GM23338 (cell line): ENCODE measurements at regions not wholly inside any gene's neighbourhood (a gene's known extent, or its start where the extent isn't known, plus 50 kb on each side); places are given as distances from the start of the nearest gene placed in this dataset.

Experiments
- EZH2 ChIP-seq: fragments of 200-600 bp; sonication (generic); IDR thresholded peaks from one replicate; pipeline ENCODE4 v1.8.0; 2017; ENCODE audit warnings: antibody characterized with exemption, mild to moderate bottlenecking, low read depth; ENCODE audit not compliant: unreplicated experiment
- POLR2AphosphoS5 ChIP-seq: IDR thresholded peaks from 2 replicates; pipeline ENCODE4 v1.6.1; 2016; ENCODE audit warnings: antibody characterized with exemption, low read depth
- REST ChIP-seq: IDR thresholded peaks from one replicate; pipeline ENCODE4 v1.6.1; 2018; ENCODE audit warnings: antibody characterized with exemption; ENCODE audit not compliant: unreplicated experiment

- TF ChIP-seq EZH2 (no peak), POLR2AphosphoS5 (no peak), REST (no peak)
Measured at GRCh38 chrX:142884881-142885280, 140.8 kb upstream of the SPANXN4 start.
